Activated CD4-positive, alpha-beta memory T cell treated with anti-CD3 and anti-CD28 coated beads, Interleukin-2, amount 10 ng/mL, durations not matched to agents 7 days and 5 days (primary cell): ENCODE measurements at regions not wholly inside any gene's neighbourhood (a gene's known extent, or its start where the extent isn't known, plus 50 kb on each side); places are given as distances from the start of the nearest gene placed in this dataset.

Experiments used
- CTCF ChIA-PET: fragments of 350-600 bp; sonication (Branson Sonifier 250); formaldehyde crosslinking; loops from one replicate; lab custom pipeline; 2021; ENCODE audit warnings: antibody characterized with exemption, inconsistent platforms; lab: Charles Lee
- POLR2A ChIA-PET: fragments of 350-600 bp; sonication (Branson Sonifier 250); formaldehyde crosslinking; loops from one replicate; lab custom pipeline; 2021; ENCODE audit warnings: antibody characterized with exemption; lab: Charles Lee
- DNase-seq: peaks from one replicate; pipeline ENCODE4 v3.0.0-alpha.2; 2020
- H3K27ac Mint-ChIP-seq: one replicate; pipeline ENCODE4 v1.8.0; 2021; ENCODE audit warnings: mild to moderate bottlenecking, mixed read lengths
- H3K27me3 Mint-ChIP-seq: one replicate; pipeline ENCODE4 v1.8.0; 2021; ENCODE audit warnings: mixed read lengths
- H3K36me3 Mint-ChIP-seq: one replicate; pipeline ENCODE4 v1.8.0; 2021; ENCODE audit warnings: low read depth, mixed read lengths
- H3K4me1 Mint-ChIP-seq: one replicate; pipeline ENCODE4 v1.8.0; 2021; ENCODE audit warnings: mixed read lengths
- H3K4me3 Mint-ChIP-seq: one replicate; pipeline ENCODE4 v1.8.0; 2021; ENCODE audit warnings: mild to moderate bottlenecking, mixed read lengths
- H3K9me3 Mint-ChIP-seq: one replicate; pipeline ENCODE4 v1.8.0; 2021; ENCODE audit warnings: mixed read lengths

GRCh38 chr4:13168326-13168725, 315.8 kb downstream of the RAB28 start:
- Mint-ChIP-seq H3K9me3 (no peaks in the 10 kb centered on the region), H3K27ac (no peak overlapping the region), H3K4me3 (no peak overlapping the region), H3K27me3 (no peaks in the 10 kb centered on the region), H3K4me1 (no peaks in the 10 kb centered on the region), H3K36me3 (no peaks in the 10 kb centered on the region)
- POLR2A ChIA-PET, result no interaction called here
- CTCF ChIA-PET, result no interaction called here
- no peak for DNase-seq

- Mint-ChIP-seq H3K36me3 (no peaks in the 10 kb centered on the region), H3K4me1 (no peaks in the 10 kb centered on the region), H3K27ac (no peak overlapping the region), H3K4me3 (no peak overlapping the region), H3K9me3 (no peaks in the 10 kb centered on the region), H3K27me3 (no peaks in the 10 kb centered on the region)
- ChIA-PET CTCF (no interaction called here), POLR2A (no interaction called here)
- DNase-seq, result no peak
Observed at GRCh38 chr4:13166214-13166613, 317.9 kb downstream of the RAB28 start.

GRCh38 chr4:13164783-13165331, 319.3 kb downstream of the RAB28 start:
- CTCF ChIA-PET, result no interaction called here
- DNase-seq, result no peak
- no peaks in the 10 kb centered on the region for H3K4me1 Mint-ChIP-seq
- H3K27me3 Mint-ChIP-seq, result no peaks in the 10 kb centered on the region
- POLR2A ChIA-PET, result no interaction called here
- no peaks in the 10 kb centered on the region for H3K36me3 Mint-ChIP-seq
- no peak overlapping the region for H3K27ac Mint-ChIP-seq
- H3K9me3 Mint-ChIP-seq, result no peaks in the 10 kb centered on the region
- no peak overlapping the region for H3K4me3 Mint-ChIP-seq

GRCh38 chr4:13162886-13163285, 321.3 kb downstream of the RAB28 start:
- Mint-ChIP-seq H3K9me3 (peaks cover 6% of the 10 kb centered on the region), H3K27me3 (no peaks in the 10 kb centered on the region), H3K4me1 (no peaks in the 10 kb centered on the region), H3K4me3 (no peak overlapping the region), H3K27ac (no peak overlapping the region), H3K36me3 (no peaks in the 10 kb centered on the region)
- ChIA-PET CTCF (no interaction called here), POLR2A (no interaction called here)
- DNase-seq, result no peak

- Mint-ChIP-seq H3K9me3 (peaks cover 6% of the 10 kb centered on the region), H3K36me3 (no peaks in the 10 kb centered on the region), H3K27me3 (no peaks in the 10 kb centered on the region), H3K4me3 (no peak overlapping the region), H3K27ac (no peak overlapping the region), H3K4me1 (no peaks in the 10 kb centered on the region)
- ChIA-PET CTCF (no interaction called here), POLR2A (no interaction called here)
- no peak for DNase-seq
Observed at GRCh38 chr4:13160920-13161319, 323.2 kb downstream of the RAB28 start.

- POLR2A ChIA-PET, result no interaction called here
- peaks cover 6% of the 10 kb centered on the region for H3K9me3 Mint-ChIP-seq
- H3K4me1 Mint-ChIP-seq, result no peaks in the 10 kb centered on the region
- H3K27me3 Mint-ChIP-seq, result no peaks in the 10 kb centered on the region
- H3K27ac Mint-ChIP-seq, result no peak overlapping the region
- DNase-seq, result no peak
- H3K36me3 Mint-ChIP-seq, result no peaks in the 10 kb centered on the region
- CTCF ChIA-PET, result no interaction called here
- no peak overlapping the region for H3K4me3 Mint-ChIP-seq
Observed at GRCh38 chr4:13159041-13159620, 325.0 kb downstream of the RAB28 start.

DNA sequence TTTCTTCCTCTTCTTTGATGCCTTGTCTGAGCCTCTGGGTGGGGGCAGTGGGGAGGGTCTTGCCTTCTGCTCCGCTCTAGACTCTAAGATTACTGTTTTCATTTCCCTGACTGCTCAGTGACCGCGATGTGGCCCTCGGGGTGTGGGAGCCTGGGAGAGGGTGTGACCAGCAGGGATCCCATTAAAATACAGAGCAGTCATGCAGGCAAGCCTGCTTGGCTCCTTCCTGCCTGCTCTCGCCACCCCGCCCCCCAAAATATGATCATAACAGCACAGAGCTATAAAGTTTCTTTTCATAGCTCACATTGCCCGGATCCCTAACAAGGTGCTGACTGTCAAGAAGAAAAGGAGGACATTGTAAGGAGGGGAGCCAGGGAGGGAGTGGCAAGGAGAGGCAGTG, 332.9 kb downstream of the RAB28 start:
- CTCF ChIA-PET, result no interaction called here
- Mint-ChIP-seq H3K4me3 (no peak overlapping the region), H3K36me3 (no peaks in the 10 kb centered on the region), H3K27ac (no peak overlapping the region), H3K9me3 (peaks cover 3% of the 10 kb centered on the region), H3K4me1 (no peaks in the 10 kb centered on the region), H3K27me3 (no peaks in the 10 kb centered on the region)
- DNase-seq, result no peak
- POLR2A ChIA-PET, result no interaction called here

DNA sequence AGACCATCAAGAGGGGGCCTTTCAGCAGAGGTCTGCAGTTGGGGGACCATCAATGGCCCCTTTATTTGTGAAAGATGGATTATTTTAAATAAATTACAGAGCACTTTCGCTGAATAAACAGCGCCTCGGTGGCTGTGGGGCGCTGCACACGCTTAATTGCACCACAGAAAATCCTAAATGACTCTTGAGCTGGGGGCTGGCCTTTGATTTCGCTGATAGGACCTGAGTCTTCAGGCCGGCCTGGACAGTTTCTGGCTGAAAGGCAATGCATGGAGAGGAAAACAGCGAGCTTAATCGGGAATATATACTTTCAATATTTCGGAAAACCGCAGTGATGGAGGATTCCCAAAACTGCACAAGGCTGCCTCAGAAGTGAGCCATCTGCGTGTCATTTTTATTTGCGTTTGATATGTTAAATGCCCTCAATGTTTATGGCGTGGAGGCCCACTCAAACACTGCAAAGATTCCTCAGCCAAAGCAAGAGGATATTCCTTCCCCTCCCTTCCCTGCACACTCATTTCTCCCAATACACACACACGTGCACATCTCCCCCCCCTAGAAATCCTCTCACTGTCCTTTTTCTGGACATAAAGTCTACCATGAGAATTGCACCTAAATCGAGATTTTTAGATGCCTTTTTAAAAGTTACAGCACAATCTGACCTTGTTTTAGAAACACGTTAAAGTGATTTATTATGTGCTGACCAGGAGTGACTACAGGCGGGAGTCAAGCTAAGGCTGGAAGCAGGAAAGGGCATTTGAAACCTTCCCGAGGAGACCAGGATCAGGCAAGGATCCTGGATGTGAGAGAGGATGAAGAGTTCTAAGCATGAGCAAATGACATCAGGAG, 340.7 kb downstream of the RAB28 start:
- no peaks in the 10 kb centered on the region for H3K36me3 Mint-ChIP-seq
- H3K4me1 Mint-ChIP-seq, result no peaks in the 10 kb centered on the region
- CTCF ChIA-PET, result no interaction called here
- H3K9me3 Mint-ChIP-seq, result no peaks in the 10 kb centered on the region
- DNase-seq, result no peak
- no peak overlapping the region for H3K27ac Mint-ChIP-seq
- no peak overlapping the region for H3K4me3 Mint-ChIP-seq
- no peaks in the 10 kb centered on the region for H3K27me3 Mint-ChIP-seq
- POLR2A ChIA-PET, result no interaction called here

GRCh38 chr4:13142726-13143125, 341.4 kb downstream of the RAB28 start:
- POLR2A ChIA-PET, result no interaction called here
- Mint-ChIP-seq H3K27ac (no peak overlapping the region), H3K27me3 (no peaks in the 10 kb centered on the region), H3K36me3 (no peaks in the 10 kb centered on the region), H3K4me3 (no peak overlapping the region), H3K4me1 (no peaks in the 10 kb centered on the region), H3K9me3 (no peaks in the 10 kb centered on the region)
- CTCF ChIA-PET, result no interaction called here
- DNase-seq, result no peak

- DNase-seq, result no peak
- H3K36me3 Mint-ChIP-seq, result no peaks in the 10 kb centered on the region
- POLR2A ChIA-PET, result no interaction called here
- no peaks in the 10 kb centered on the region for H3K9me3 Mint-ChIP-seq
- H3K27me3 Mint-ChIP-seq, result no peaks in the 10 kb centered on the region
- CTCF ChIA-PET, result no interaction called here
- no peak overlapping the region for H3K27ac Mint-ChIP-seq
- H3K4me3 Mint-ChIP-seq, result no peak overlapping the region
- no peaks in the 10 kb centered on the region for H3K4me1 Mint-ChIP-seq
Observed at GRCh38 chr4:13142191-13142590, 341.9 kb downstream of the RAB28 start.

GRCh38 chr4:13137390-13137789, 346.8 kb downstream of the RAB28 start:
- ChIA-PET POLR2A (no interaction called here), CTCF (no interaction called here)
- Mint-ChIP-seq H3K9me3 (no peaks in the 10 kb centered on the region), H3K4me1 (no peaks in the 10 kb centered on the region), H3K36me3 (no peaks in the 10 kb centered on the region), H3K27me3 (no peaks in the 10 kb centered on the region), H3K4me3 (no peak overlapping the region), H3K27ac (no peak overlapping the region)
- no peak for DNase-seq

DNA sequence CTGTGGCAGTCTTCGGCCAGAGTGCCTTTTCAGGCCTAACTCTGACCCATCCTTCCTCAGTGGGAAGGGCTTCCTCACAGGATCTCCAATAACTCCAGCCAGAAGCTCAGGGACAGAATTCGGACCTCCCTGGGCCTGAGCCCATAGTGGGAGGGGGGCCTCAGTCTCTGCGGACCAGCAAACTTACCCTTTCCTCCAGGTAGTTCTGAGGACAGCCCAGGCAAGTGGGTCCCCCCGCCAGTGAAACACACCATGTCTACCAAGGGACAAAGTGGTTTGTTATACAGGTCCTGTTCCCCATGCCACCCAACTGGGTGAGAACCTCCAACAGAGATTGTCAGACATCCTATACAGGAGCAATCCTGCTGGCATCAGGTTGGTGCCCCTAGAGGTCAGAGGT, 350.4 kb downstream of the RAB28 start:
- ChIA-PET POLR2A (no interaction called here), CTCF (no interaction called here)
- Mint-ChIP-seq H3K9me3 (no peaks in the 10 kb centered on the region), H3K4me3 (no peak overlapping the region), H3K27ac (no peak overlapping the region), H3K36me3 (no peaks in the 10 kb centered on the region), H3K27me3 (no peaks in the 10 kb centered on the region), H3K4me1 (no peaks in the 10 kb centered on the region)
- no peak for DNase-seq

DNA sequence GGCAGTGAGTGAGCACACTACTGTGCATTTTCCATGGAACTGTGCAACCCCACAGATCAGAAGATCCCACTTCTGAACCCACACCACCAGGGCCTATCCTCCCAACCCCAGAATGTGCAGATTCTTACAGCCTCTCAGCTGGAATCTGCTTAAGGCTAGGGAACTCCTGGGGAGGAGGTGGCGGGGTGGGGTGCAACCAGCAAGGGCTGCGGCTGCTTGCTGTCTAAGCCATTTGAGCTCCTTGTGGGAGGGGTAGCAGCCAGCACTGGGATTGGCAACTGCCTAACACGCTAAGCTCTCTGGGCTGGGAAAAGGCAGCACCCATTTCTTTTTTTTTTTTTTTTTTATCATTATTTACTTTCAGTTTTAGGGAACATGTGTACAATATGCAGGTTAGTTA, 353.3 kb downstream of the RAB28 start:
- ChIA-PET CTCF (no interaction called here), POLR2A (interaction anchor here (0.6 kb wide), 1 partner anchor 116 kb away, joined by 4 read pairs; no protein-coding TSS in a partner anchor)
- H3K27ac Mint-ChIP-seq, result no peak overlapping the region
- no peaks in the 10 kb centered on the region for H3K36me3 Mint-ChIP-seq
- no peak overlapping the region for H3K4me3 Mint-ChIP-seq
- no peak for DNase-seq
- no peaks in the 10 kb centered on the region for H3K27me3 Mint-ChIP-seq
- H3K9me3 Mint-ChIP-seq, result no peaks in the 10 kb centered on the region
- H3K4me1 Mint-ChIP-seq, result no peaks in the 10 kb centered on the region

- Mint-ChIP-seq H3K27me3 (no peaks in the 10 kb centered on the region), H3K4me3 (no peak overlapping the region), H3K9me3 (no peaks in the 10 kb centered on the region), H3K36me3 (no peaks in the 10 kb centered on the region), H3K4me1 (no peaks in the 10 kb centered on the region), H3K27ac (no peak overlapping the region)
- ChIA-PET CTCF (no interaction called here), POLR2A (no interaction called here)
- no peak for DNase-seq
Observed at GRCh38 chr4:13129095-13129494, 355.0 kb downstream of the RAB28 start.
